Vagina (tissue), 2 donors: ENCODE measurements at regions not wholly inside any gene's neighbourhood (a gene's known extent, or its start where the extent isn't known, plus 50 kb on each side); places are given as distances from the start of the nearest gene placed in this dataset.

Source experiments
- POLR2A ChIP-seq, 2 donors: fragments of 450-650 bp; IDR thresholded peaks; one replicate each; pipeline ENCODE4 v1.6.1; 2017; ENCODE audit warnings: antibody characterized with exemption in 2 of 2, mild to moderate bottlenecking in 2 of 2, moderate library complexity in 2 of 2
- POLR2AphosphoS5 ChIP-seq, 2 donors: sonication (generic); formaldehyde crosslinking; IDR thresholded peaks; one replicate each; pipeline ENCODE4 v1.9.0; 2017; ENCODE audit warnings: antibody characterized with exemption in 2 of 2, mild to moderate bottlenecking in 2 of 2, low read depth in 1 of 2; ENCODE audit not compliant: insufficient read depth in 1 of 2
- TF ChIP-seq, protein P1 (sequence below), 3 experiments: fragments of 450-650 bp in 2 of 3; fragments of 200-600 bp in 1 of 3; sonication (generic) in 1 of 3; IDR thresholded peaks; one replicate each; pipeline ENCODE4 v1.5.1; 2017 to 2019; ENCODE audit warnings: antibody characterized with exemption in 3 of 3, mild to moderate bottlenecking in 2 of 3, moderate library complexity in 2 of 3

GRCh38 chr5:124612023-124612422 lies 134.4 kb downstream of the ZNF608 start:
- TF ChIP-seq, protein P1, sequence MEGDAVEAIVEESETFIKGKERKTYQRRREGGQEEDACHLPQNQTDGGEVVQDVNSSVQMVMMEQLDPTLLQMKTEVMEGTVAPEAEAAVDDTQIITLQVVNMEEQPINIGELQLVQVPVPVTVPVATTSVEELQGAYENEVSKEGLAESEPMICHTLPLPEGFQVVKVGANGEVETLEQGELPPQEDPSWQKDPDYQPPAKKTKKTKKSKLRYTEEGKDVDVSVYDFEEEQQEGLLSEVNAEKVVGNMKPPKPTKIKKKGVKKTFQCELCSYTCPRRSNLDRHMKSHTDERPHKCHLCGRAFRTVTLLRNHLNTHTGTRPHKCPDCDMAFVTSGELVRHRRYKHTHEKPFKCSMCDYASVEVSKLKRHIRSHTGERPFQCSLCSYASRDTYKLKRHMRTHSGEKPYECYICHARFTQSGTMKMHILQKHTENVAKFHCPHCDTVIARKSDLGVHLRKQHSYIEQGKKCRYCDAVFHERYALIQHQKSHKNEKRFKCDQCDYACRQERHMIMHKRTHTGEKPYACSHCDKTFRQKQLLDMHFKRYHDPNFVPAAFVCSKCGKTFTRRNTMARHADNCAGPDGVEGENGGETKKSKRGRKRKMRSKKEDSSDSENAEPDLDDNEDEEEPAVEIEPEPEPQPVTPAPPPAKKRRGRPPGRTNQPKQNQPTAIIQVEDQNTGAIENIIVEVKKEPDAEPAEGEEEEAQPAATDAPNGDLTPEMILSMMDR (IDR thresholded peaks at IDR 0.05) = no peak
- no peak for TF ChIP-seq POLR2A (IDR thresholded peaks at IDR 0.05)
- TF ChIP-seq POLR2AphosphoS5 (IDR thresholded peaks at IDR 0.05; ENCODE audit: insufficient read depth in 1 of 2, low read depth in 1 of 2) = no peak
